CD4-positive, alpha-beta T cell treated with Interleukin-12 subunit alpha and Interleukin-12 subunit beta, for 1 hour (primary cell): ENCODE measurements at regions not wholly inside any gene's neighbourhood (a gene's known extent, or its start where the extent isn't known, plus 50 kb on each side); places are given as distances from the start of the nearest gene placed in this dataset.

Source experiments
- DNase-seq: peaks from one replicate; pipeline ENCODE4 v3.0.0-alpha.2; 2020

DNA sequence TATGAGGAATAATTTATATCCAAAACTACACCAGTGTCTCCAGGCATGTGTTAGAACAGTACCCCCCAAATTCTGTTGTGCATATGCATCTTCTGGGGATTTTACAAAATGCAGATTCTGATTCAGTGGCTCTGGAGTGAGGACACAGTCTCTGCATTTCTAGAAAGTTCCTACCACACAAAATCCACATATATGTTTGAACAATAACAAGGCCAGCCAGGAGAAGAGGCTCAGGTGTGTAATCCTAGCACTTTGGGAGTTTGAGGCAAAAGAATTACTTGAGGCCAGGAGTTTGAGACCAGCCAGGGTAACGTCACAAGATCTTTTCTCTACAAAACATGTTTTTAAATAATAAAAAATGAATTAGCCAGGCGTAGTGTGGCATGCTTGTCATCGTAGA, 84.9 kb downstream of the ZNF280B start:
- DNase-seq, result no peak

- no peak for DNase-seq
Observed at GRCh38 chr22:22424210-22424800, 84.2 kb downstream of the ZNF280B start.

DNA sequence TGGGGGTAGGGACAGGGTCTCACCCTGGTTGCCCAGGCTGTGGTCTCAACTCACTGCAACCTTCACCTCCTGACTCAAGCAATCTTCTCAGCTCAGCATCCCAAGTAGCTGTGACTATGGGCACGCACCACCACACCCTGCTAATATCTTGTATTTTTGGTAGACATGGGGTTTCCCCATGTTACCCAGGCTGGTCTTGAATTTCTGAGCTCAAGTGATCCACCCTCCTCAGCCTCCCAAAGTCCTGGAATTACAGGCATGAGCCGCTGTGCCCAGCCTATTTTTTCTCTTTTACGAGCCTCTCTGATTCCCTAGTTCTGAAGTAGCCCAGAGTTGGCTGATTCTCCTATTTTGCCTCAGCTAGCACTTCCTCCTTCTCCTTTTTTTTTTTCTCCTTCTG, 83.6 kb downstream of the ZNF280B start:
- no peak for DNase-seq

- no peak for DNase-seq
Observed at GRCh38 chr22:22425356-22425755, 83.2 kb downstream of the ZNF280B start.

DNA sequence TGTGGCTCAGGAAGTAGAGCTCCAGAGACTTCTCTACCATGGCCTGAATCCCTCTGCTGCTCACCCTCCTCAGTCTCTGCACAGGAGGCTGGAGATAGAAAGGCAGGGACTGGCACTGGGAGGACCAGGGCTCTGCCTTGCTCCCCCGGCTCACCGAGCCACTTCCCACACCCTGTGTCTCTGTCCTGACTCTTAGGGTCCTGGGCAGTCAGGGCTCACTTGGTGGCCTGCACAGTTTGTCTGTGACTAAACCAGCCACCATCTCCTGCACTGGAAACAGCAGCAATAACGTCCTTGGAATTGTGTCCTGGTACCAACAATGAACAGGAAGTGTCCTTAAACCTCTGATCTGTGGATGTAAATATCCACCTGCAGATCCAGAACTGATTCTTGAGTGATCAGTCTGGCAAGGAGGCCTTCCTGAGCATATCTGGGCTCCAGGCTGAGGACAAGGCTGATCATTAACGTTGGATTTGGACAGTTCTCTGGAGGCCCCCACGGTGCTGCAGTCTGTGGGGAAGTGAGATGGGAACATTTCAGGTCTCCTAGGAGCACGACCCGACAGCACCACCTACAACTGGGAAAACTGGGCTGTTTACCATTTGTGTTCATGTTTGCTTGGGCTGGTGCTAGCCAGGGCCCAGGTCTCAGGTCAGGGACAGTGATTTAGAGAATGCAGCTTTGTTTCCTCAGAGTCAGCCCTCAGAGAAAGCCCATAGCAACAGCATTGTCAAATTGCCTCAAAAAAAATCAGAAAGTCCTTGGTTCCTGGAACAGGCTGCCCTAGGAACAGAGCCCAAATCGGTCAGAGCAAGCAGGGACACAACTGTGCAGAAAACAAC, 82.5 kb downstream of the ZNF280B start:
- no peak for DNase-seq

DNA sequence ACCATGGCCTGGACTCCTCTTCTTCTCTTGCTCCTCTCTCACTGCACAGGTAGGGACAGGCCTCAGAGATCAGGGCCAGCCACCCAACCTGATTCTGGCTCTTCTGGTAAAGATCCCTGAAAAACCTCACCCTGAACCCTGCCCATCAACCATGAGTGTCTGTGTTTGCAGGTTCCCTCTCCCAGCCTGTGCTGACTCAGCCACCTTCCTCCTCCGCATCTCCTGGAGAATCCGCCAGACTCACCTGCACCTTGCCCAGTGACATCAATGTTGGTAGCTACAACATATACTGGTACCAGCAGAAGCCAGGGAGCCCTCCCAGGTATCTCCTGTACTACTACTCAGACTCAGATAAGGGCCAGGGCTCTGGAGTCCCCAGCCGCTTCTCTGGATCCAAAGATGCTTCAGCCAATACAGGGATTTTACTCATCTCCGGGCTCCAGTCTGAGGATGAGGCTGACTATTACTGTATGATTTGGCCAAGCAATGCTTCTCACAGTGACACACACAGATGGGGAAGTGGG, 80.9 kb downstream of the ZNF280B start:
- DNase-seq, result no peak

GRCh38 chr22:22428222-22429098, 80.1 kb downstream of the ZNF280B start:
- no peak for DNase-seq

DNA sequence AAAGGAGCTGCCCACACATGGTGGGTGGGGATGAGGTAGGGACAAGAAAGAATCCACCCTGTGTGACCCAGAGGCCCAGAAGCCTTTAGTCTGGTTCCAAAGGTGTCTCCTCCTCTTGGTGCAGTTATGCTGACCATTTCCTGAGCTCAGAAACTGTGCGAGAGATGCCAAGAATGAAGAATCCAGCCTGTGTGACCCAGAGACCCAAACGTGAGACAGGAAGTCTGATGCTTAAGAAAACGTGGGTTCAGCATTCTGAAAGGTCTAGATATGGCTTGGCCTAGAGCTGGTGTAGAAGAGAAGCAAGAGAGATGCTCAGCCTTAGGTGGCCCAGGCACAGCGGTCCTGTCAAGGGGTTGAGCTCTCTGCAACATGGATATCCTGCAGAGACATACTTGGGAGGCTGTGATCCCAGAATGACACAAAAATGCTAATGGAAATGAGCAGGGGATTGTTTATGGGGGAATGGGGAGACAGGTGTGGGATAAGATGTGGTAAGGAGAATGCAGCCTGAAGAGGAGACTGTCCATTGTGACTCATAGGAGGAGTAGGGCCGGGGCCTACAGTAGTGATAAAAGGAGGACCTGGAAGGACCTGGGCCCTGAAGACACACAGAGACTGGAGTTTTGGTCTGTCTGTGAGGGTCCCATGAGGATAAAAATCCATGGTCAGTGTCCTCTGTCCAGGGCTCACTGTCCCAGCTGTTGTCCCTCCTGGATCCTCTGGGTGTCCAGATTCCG, 79.0 kb downstream of the ZNF280B start:
- DNase-seq, result no peak

GRCh38 chr22:22430111-22430820, 78.3 kb downstream of the ZNF280B start:
- no peak for DNase-seq

DNA sequence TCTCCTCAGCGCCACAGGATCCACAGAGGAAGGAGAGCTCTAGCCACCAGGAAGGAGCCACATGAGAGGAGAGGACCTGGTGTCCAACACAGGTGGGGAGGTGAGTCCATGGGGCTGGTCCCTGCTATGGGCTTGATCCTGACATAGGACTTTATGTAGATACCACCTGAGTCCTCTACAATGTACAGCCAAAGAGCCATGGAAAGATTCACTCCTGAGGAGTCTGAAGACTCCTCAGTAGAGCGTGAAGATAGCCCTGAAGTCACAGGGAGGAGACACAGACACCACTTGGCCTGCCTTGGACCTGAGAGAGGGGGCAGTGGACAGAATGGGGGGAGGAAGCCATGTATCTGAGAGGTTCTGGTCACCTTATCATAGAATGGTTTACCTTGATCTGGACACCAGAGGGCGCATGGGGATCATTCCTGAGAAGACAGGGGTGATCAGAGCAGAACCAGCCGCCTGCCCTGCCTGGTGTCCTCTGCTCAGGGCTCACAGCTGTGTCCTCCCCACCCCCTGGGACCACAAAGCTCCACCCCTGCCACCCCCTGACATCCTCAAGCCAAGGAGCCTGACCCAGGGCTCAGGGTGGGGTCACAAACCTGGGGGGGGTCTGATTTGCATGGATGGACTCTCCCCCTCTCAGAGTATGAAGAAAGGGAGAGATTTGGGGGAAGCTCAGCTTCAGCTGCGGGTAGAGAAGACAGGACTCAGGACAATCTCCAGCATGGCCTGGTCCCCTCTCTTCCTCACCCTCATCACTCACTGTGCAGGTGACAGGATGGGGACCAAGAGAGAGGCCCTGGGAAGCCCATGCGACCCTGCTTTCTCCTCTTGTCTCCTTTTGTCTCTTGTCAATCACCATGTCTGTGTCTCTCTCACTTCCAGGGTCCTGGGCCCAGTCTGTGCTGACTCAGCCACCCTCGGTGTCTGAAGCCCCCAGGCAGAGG, 77.0 kb downstream of the ZNF280B start:
- DNase-seq, result peak; percentile 50

DNA sequence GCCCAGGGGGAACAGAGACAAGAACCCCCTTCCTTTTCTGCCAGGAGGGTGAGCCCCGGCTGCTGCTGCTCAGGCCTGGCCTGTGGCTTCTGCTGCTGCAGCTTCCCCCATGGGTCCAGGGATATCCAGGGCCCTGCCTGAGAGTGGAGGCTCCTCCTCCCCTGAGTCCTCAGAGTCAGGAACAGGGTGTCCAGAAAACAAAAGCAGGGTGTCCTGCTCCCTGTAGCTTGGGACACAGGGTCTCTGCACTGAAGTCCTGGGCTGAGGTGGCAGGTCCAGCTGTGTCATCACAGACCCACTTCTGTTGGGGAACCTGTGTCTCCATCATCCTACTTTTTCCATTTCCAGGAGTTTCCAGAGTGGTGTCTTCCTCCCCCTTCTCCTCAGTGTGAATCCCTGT, 76.1 kb downstream of the ZNF280B start:
- no peak for DNase-seq

GRCh38 chr22:22432937-22433336, 75.6 kb downstream of the ZNF280B start:
- no peak for DNase-seq

GRCh38 chr22:22433770-22434169, 74.8 kb downstream of the ZNF280B start:
- DNase-seq, result no peak
